BJ (cell line): ENCODE measurements at regions not wholly inside any gene's neighbourhood (a gene's known extent, or its start where the extent isn't known, plus 50 kb on each side); places are given as distances from the start of the nearest gene placed in this dataset.

Source experiments
- CTCF ChIA-PET: fragments of 350-600 bp; formaldehyde crosslinking; extraction: SDS; loops from one replicate; lab custom pipeline; 2021; ENCODE audit warnings: antibody characterized with exemption, inconsistent platforms; lab: Yijun Ruan, JAX
- POLR2A ChIA-PET: fragments of 300-600 bp; sonication (Branson Sonifier 250); formaldehyde crosslinking; extraction: SDS; loops from one replicate; lab custom pipeline; 2021; ENCODE audit warnings: antibody characterized with exemption; lab: Charles Lee
- DNase-seq: peaks from one replicate; pipeline ENCODE4 v3.0.0-alpha.2; 2011; ENCODE audit warnings: low read depth
- H3K27me3 ChIP-seq: 2 replicates; pipeline ENCODE4 v1.6.0; 2011; ENCODE audit warnings: low read length; ENCODE audit not compliant: control insufficient read depth, insufficient read depth
- H3K36me3 ChIP-seq: 2 replicates; pipeline ENCODE4 v1.5.1; 2011; ENCODE audit warnings: low read length; ENCODE audit not compliant: control insufficient read depth, insufficient read depth
- H3K4me3 ChIP-seq: 2 replicates; pipeline ENCODE4 v1.5.1; 2011; ENCODE audit warnings: low read depth, mild to moderate bottlenecking, control low read depth, low read length
- CTCF ChIP-seq: IDR thresholded peaks from 2 replicates; pipeline ENCODE4 v1.5.1; 2011; ENCODE audit warnings: low read depth, mild to moderate bottlenecking, control low read depth, inconsistent platforms, low read length, moderate library complexity; ENCODE audit not compliant: insufficient read depth

GRCh38 chr11:128273736-128274135 lies 313.6 kb downstream of the ETS1 start:
- ChIA-PET POLR2A (no interaction called here), CTCF (interaction anchor here (1.0 to 1.3 kb wide), 2 partner anchors 115 to 358 kb away, joined by 3 read pairs; no protein-coding TSS in a partner anchor)
- H3K4me3 ChIP-seq = no peak overlapping the region
- no peak for DNase-seq
- H3K36me3 ChIP-seq = no peaks in the 10 kb centered on the region
- TF ChIP-seq CTCF = no peak
- H3K27me3 ChIP-seq = 0 out of 2 replicates have a peak, but pooled peaks cover 2% of the 10 kb centered on the region

GRCh38 chr11:128271401-128271800 lies 316.0 kb downstream of the ETS1 start:
- no peak for DNase-seq
- ChIA-PET POLR2A (no interaction called here), CTCF (interaction anchor here (1.1 kb wide), 1 partner anchor 9 kb away, joined by 5 read pairs; no protein-coding TSS in a partner anchor)
- 0 out of 2 replicates have a peak, but pooled peaks cover 1% of the 10 kb centered on the region for H3K27me3 ChIP-seq
- no peak overlapping the region for H3K4me3 ChIP-seq
- no peak for TF ChIP-seq CTCF
- no peaks in the 10 kb centered on the region for H3K36me3 ChIP-seq

- DNase-seq = no peak
- TF ChIP-seq CTCF = no peak
Observed at GRCh38 chr11:128269466-128269865, 317.9 kb downstream of the ETS1 start.

GRCh38 chr11:128266893-128267292 lies 320.5 kb downstream of the ETS1 start:
- no peaks in the 10 kb centered on the region for H3K27me3 ChIP-seq
- H3K36me3 ChIP-seq = no peaks in the 10 kb centered on the region
- ChIA-PET POLR2A (no interaction called here), CTCF (interaction anchor here (1.2 to 2.2 kb wide), 3 partner anchors 8 to 12 kb away, joined by 3 to 5 read pairs (median 5); no protein-coding TSS in a partner anchor)
- no peak for TF ChIP-seq CTCF
- DNase-seq = no peak
- H3K4me3 ChIP-seq = no peak overlapping the region

More at GRCh38 chr11:128269466-128269865, 317.9 kb downstream of the ETS1 start:
- CTCF ChIA-PET = interaction anchor here (1.2 kb wide), 1 partner anchor 10 kb away, joined by 5 read pairs; no protein-coding TSS in a partner anchor
- POLR2A ChIA-PET = no interaction called here
- Histone ChIP-seq H3K36me3 (no peaks in the 10 kb centered on the region), H3K27me3 (no peaks in the 10 kb centered on the region), H3K4me3 (no peak overlapping the region)

- CTCF ChIA-PET = no interaction called here
- DNase-seq = no peak
- no peak overlapping the region for H3K4me3 ChIP-seq
Observed at GRCh38 chr11:128262463-128263345, 324.7 kb downstream of the ETS1 start.

More at GRCh38 chr11:128262463-128263345, 324.7 kb downstream of the ETS1 start:
- no peaks in the 10 kb centered on the region for H3K36me3 ChIP-seq
- TF ChIP-seq CTCF = no peak
- POLR2A ChIA-PET = no interaction called here
- no peaks in the 10 kb centered on the region for H3K27me3 ChIP-seq
